Hepatocyte (in vitro differentiated cells): ENCODE measurements at regions not wholly inside any gene's neighbourhood (a gene's known extent, or its start where the extent isn't known, plus 50 kb on each side); places are given as distances from the start of the nearest gene placed in this dataset.

Source experiments
- DNase-seq: peaks from one replicate; pipeline ENCODE4 v3.0.0-alpha.2; 2016; ENCODE audit warnings: low spot score
- H2AFZ ChIP-seq: fragments of 200-600 bp; sonication (generic); 2 replicates; pipeline ENCODE4 v1.6.0; 2016; ENCODE audit warnings: antibody characterized with exemption, mild to moderate bottlenecking
- H3K27ac ChIP-seq: fragments of 200-600 bp; sonication (generic); 2 replicates; pipeline ENCODE4 v1.5.1; 2016; ENCODE audit warnings: mild to moderate bottlenecking
- H3K27me3 ChIP-seq: fragments of 200-600 bp; sonication (generic); 2 replicates; pipeline ENCODE4 v1.6.1; 2016
- H3K36me3 ChIP-seq: fragments of 200-600 bp; sonication (generic); replicated peaks from 2 replicates; pipeline ENCODE4 v1.5.1; 2016; ENCODE audit warnings: low read depth; ENCODE audit not compliant: insufficient read depth
- H3K4me1 ChIP-seq: fragments of 200-600 bp; sonication (generic); 2 replicates; pipeline ENCODE4 v1.5.1; 2016; ENCODE audit warnings: mild to moderate bottlenecking, moderate library complexity; ENCODE audit not compliant: insufficient read depth
- H3K4me2 ChIP-seq: fragments of 200-600 bp; sonication (generic); 2 replicates; pipeline ENCODE4 v1.6.0; 2016
- H3K4me3 ChIP-seq: fragments of 200-600 bp; sonication (generic); 2 replicates; pipeline ENCODE4 v1.5.1; 2016; ENCODE audit warnings: mild to moderate bottlenecking
- H3K79me2 ChIP-seq: fragments of 200-600 bp; sonication (generic); 2 replicates; pipeline ENCODE4 v1.6.0; 2017; ENCODE audit warnings: mild to moderate bottlenecking
- H3K9me2 ChIP-seq: fragments of 200-600 bp; sonication (generic); replicated peaks from 2 replicates; pipeline ENCODE4 v1.6.0; 2017; ENCODE audit warnings: mild to moderate bottlenecking; ENCODE audit not compliant: insufficient read depth
- H3K9me3 ChIP-seq: fragments of 200-600 bp; sonication (generic); 2 replicates; pipeline ENCODE4 v1.5.1; 2016; ENCODE audit warnings: low read depth, mild to moderate bottlenecking
- H4K20me1 ChIP-seq: fragments of 200-600 bp; sonication (generic); 2 replicates; pipeline ENCODE4 v1.6.0; 2016; ENCODE audit warnings: mild to moderate bottlenecking; ENCODE audit not compliant: insufficient read depth, poor library complexity, severe bottlenecking
- EZH2 ChIP-seq: fragments of 200-600 bp; sonication (generic); IDR thresholded peaks from 2 replicates; pipeline ENCODE4 v1.6.1; 2016; ENCODE audit warnings: antibody characterized with exemption, mild to moderate bottlenecking, borderline replicate concordance
- EZH2phosphoT487 ChIP-seq: fragments of 200-600 bp; sonication (generic); IDR thresholded peaks from one replicate; pipeline ENCODE4 v1.6.1; 2018; ENCODE audit warnings: antibody characterized with exemption, mild to moderate bottlenecking, low read depth, moderate library complexity; ENCODE audit not compliant: unreplicated experiment, severe bottlenecking
- WGBS: methylation state at CpG from one replicate; pipeline ENCODE4 v1.1.6; 2016; ENCODE audit warnings: low lambda C conversion rate; ENCODE audit errors: missing lambda C conversion rate; 5-methylcytosine and 5-hydroxymethylcytosine counted together
- TF ChIP-seq, protein P1 (sequence below): fragments of 200-600 bp; sonication (generic); IDR thresholded peaks from 2 replicates; pipeline ENCODE4 v1.5.1; 2016; ENCODE audit warnings: antibody characterized with exemption, mild to moderate bottlenecking; ENCODE audit not compliant: poor library complexity

DNA sequence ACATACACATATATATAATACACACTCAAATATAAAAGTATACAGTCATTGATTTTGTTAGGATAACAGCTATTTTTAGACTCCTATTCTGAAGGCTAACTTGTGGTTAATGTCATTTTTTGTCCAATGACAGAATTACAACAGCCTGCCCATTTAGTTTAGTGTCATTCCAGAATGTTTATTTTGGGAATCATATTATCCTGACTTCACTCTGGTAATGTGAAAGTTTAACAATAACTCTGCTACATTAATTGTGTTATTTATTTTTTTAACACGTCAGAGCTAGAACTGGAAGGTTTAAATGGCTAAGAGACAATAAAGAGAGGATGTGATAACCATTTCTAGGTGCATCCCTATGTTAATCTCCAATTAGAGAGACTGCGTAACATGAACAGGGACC, 648.1 kb downstream of the USP25 start:
- TF ChIP-seq EZH2: no peak
- TF ChIP-seq, protein P1, sequence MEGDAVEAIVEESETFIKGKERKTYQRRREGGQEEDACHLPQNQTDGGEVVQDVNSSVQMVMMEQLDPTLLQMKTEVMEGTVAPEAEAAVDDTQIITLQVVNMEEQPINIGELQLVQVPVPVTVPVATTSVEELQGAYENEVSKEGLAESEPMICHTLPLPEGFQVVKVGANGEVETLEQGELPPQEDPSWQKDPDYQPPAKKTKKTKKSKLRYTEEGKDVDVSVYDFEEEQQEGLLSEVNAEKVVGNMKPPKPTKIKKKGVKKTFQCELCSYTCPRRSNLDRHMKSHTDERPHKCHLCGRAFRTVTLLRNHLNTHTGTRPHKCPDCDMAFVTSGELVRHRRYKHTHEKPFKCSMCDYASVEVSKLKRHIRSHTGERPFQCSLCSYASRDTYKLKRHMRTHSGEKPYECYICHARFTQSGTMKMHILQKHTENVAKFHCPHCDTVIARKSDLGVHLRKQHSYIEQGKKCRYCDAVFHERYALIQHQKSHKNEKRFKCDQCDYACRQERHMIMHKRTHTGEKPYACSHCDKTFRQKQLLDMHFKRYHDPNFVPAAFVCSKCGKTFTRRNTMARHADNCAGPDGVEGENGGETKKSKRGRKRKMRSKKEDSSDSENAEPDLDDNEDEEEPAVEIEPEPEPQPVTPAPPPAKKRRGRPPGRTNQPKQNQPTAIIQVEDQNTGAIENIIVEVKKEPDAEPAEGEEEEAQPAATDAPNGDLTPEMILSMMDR: no peak
- TF ChIP-seq EZH2phosphoT487: no peak
- no peaks in the 10 kb centered on the region for H4K20me1 ChIP-seq
- H3K4me1 ChIP-seq: no peaks in the 10 kb centered on the region
- H3K4me3 ChIP-seq: no peak overlapping the region
- H3K27ac ChIP-seq: no peak overlapping the region
- H3K9me2 ChIP-seq: no peaks in the 10 kb centered on the region
- no peak overlapping the region for H2AFZ ChIP-seq
- no peak overlapping the region for H3K4me2 ChIP-seq
- H3K9me3 ChIP-seq: no peaks in the 10 kb centered on the region
- no peaks in the 10 kb centered on the region for H3K36me3 ChIP-seq
- 95% methylated on average over 2 of the region's 2 CpGs for WGBS
- no peak for DNase-seq
- no peaks in the 10 kb centered on the region for H3K27me3 ChIP-seq
- H3K79me2 ChIP-seq: no peaks in the 10 kb centered on the region

DNA sequence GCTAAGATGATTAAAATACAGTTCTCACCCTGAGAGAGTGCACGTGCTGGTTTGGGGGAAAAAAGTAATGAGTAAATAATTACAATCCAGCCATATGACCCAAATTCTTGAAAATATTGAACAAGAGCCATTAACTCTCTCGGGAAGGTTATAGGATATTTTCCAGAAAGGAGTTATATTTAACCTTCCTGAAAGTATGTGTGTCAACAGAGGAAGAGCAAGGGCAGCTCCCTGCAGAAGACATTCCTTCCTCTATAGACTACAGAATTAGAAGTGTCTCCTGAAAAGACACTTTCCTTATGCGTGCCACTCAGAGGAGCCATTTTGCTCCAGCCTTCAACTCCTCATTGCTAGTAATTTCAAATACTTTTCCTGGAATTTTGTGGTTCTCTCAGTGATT, 648.7 kb downstream of the USP25 start:
- DNase-seq: no peak
- Histone ChIP-seq H3K79me2 (no peaks in the 10 kb centered on the region), H3K4me1 (no peaks in the 10 kb centered on the region), H3K4me3 (no peak overlapping the region), H3K9me3 (no peaks in the 10 kb centered on the region), H3K4me2 (no peak overlapping the region), H3K27me3 (no peaks in the 10 kb centered on the region), H3K36me3 (no peaks in the 10 kb centered on the region), H2AFZ (no peak overlapping the region), H3K27ac (no peak overlapping the region), H4K20me1 (no peaks in the 10 kb centered on the region), H3K9me2 (no peaks in the 10 kb centered on the region)
- TF ChIP-seq, protein P1: no peak
- no peak for TF ChIP-seq EZH2
- no peak for TF ChIP-seq EZH2phosphoT487
- WGBS: 91% methylated on average over 3 of the region's 3 CpGs

DNA sequence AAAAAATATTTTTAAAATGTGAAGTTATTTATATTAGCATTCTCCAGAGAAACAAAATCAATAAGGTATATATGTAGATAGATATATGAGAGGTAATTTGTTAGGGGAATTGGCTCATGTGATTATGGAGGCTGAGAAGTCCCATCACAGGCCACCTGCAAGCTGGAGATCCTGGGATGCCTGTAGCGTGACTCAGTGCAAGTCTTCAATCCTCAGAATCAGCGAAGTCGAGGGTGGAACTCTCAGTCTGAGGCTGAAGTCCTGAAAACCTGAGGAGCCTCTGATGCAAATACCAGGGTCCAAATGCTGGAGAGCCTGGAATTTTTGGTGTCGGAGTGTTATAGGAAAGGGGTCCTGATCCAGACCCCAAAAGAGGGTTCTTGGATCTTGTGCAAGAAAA, 658.5 kb downstream of the USP25 start:
- Histone ChIP-seq H4K20me1 (no peaks in the 10 kb centered on the region), H3K36me3 (no peaks in the 10 kb centered on the region), H3K9me3 (no peaks in the 10 kb centered on the region), H3K4me3 (no peak overlapping the region), H3K79me2 (no peaks in the 10 kb centered on the region), H3K9me2 (no peaks in the 10 kb centered on the region), H2AFZ (no peak overlapping the region), H3K4me2 (no peak overlapping the region), H3K27ac (no peak overlapping the region), H3K27me3 (no peaks in the 10 kb centered on the region), H3K4me1 (no peaks in the 10 kb centered on the region)
- DNase-seq: no peak
- TF ChIP-seq, protein P1: no peak
- TF ChIP-seq EZH2phosphoT487 (no peak), EZH2 (no peak)
- 82% methylated on average over 4 of the region's 4 CpGs for WGBS

DNA sequence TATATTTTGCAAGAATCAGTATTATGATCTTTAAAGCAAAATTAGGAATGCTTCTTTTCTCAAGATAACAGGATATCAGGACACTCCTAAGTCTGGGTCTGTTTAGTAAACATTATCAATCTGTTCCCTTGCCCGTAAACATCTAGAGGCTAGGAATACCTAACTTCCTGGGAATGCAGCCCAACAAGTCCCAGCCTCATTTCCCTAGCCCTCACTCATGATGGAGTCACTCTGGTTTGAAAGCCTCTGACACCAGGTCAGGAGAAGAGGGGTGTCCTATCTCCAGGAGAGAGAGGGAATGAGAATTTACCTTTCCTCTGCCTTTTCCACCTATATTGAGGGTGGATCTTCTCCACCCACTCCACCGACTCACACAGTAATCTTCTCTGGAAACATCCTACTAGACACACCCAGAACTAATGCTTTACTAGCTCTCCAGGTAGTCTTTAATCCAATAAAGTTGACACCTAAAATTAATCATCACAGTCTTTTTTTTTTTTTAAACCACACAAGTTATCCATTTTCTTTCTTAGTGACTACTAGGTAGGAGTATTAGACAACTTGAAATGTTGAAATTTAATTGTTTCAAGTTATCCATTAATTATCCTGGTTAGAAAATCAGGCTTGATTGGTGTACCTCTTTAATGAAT, 659.3 kb downstream of the USP25 start:
- H3K9me3 ChIP-seq: no peaks in the 10 kb centered on the region

More for the DNA sequence above, 659.3 kb downstream of the USP25 start:
- Histone ChIP-seq H3K79me2 (no peaks in the 10 kb centered on the region), H3K4me2 (no peak overlapping the region), H3K4me3 (no peak overlapping the region), H3K27ac (no peak overlapping the region), H3K4me1 (no peaks in the 10 kb centered on the region), H3K36me3 (no peaks in the 10 kb centered on the region), H2AFZ (no peak overlapping the region), H3K9me2 (no peaks in the 10 kb centered on the region), H3K27me3 (no peaks in the 10 kb centered on the region), H4K20me1 (no peaks in the 10 kb centered on the region)
- TF ChIP-seq EZH2 (no peak), EZH2phosphoT487 (no peak)
- TF ChIP-seq, protein P1: no peak
- no peak for DNase-seq
- WGBS: 67% methylated on average over 2 of the region's 2 CpGs
